NCI-H1694 treated with DMSO at 0.1 percent for 48 hours (cell line): ENCODE measurements at regions not wholly inside any gene's neighbourhood (a gene's known extent, or its start where the extent isn't known, plus 50 kb on each side); places are given as distances from the start of the nearest gene placed in this dataset.
"Not testable (repeated sequence)": the region's sequence is repeated elsewhere in the genome, so short reads cannot be mapped to it uniquely, and the experiment has no call there.

Experiments used
- DNase-seq: peaks from one replicate; lab custom pipeline; 2025; lab: John Stamatoyannopoulos, UW

- DNase-seq = peak; percentile 7
These were observed 888.4 kb downstream of the TRIB2 start for GRCh38 chr2:13604951-13605661.

DNA sequence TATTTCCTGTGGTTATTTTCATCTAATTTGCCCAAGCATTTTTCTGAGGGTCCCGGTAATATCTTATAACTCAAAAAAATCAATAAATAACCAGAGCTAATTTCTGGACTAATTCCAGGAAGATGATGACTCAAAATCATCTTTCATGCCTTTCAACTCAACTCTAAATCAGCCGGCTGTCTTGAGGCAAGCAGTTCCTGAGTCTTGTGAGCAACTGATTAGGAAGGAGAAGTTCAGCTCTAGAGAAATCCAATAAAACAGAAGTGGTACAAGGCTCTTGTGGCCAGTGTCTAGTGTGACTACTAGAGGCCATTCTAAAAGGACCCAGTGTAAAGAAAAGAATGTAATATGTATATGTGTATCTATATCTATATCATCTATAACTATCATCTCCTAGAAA, 890.4 kb downstream of the TRIB2 start:
- no peak for DNase-seq

GRCh38 chr2:13611939-13612338, 895.2 kb downstream of the TRIB2 start:
- no peak for DNase-seq

- DNase-seq = no peak
These were observed 899.3 kb downstream of the TRIB2 start for GRCh38 chr2:13616059-13616458.

DNA sequence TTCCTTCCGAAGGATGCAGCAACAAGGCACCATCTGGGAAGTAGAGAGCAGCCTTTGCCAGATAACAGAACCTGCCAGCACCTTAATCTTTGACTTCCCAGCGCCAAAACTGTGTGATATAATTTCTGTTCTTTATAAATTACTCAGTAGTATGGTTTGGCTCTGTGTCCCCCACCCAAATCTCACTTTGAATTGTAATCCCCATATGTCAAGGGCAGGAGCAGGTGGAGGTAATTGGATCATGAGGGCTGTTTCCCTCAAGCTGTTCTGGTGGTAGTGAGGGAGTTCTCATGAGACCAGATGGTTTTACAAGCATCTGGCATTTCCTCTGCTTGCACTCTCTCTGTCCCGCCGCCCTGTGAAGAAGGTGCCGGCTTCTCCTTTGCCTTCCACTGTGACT, 899.9 kb downstream of the TRIB2 start:
- DNase-seq = no peak

GRCh38 chr2:13628122-13628521, 911.4 kb downstream of the TRIB2 start:
- no peak for DNase-seq

DNA sequence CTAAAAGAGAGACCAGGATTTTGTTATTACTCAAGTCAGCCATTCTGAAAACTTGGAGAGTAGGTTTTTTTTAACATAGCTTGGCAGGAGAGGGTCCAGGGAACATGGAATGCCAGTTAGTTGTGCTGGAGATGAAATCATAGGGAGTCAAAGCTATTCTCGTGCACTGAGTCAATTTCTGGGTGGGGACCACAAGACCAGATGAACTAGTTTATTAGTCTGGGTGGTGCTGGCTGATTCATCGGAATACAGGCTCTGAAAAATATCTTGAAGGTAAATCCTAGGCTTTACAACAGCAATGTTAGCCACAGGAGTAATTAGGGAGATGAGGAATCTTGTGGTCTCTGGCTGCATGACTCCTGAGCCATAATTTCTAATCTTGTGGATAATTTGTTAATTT, 921.4 kb downstream of the TRIB2 start:
- DNase-seq = no peak

- DNase-seq = no peak
These were observed 933.2 kb downstream of the TRIB2 start for GRCh38 chr2:13649918-13650317.

- DNase-seq = no peak
These were observed 933.9 kb downstream of the TRIB2 start for GRCh38 chr2:13650586-13651180.

DNA sequence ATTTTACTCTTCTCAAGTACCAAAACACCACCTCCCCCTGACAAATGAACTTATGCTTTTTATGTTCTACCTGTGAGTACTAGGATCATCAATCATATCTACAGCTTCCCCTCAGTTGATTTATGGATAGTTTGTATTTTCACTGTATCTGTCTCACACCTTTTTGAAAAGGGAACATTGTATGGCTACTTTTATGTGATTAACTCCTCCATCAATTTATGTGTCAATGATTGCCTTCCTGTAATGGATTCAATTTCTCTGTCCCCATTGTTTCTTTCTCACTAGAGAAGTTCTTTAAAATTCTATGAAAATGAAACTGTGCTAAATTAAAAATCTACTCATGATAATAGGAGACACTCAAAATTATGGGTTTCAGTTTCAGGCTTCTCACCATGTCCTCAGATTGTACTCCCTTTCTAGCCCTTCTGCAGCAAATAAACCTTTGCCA, 935.0 kb downstream of the TRIB2 start:
- no peak for DNase-seq

- DNase-seq = no peak
These were observed 936.0 kb downstream of the TRIB2 start for GRCh38 chr2:13652531-13653313.

- no peak for DNase-seq
These were observed 937.7 kb downstream of the TRIB2 start for GRCh38 chr2:13654416-13654815.

GRCh38 chr2:13660231-13660630, 943.5 kb downstream of the TRIB2 start:
- no peak for DNase-seq

- DNase-seq = no peak
These were observed 945.3 kb downstream of the TRIB2 start for GRCh38 chr2:13662055-13662454.

- DNase-seq = no peak
These were observed 950.1 kb downstream of the TRIB2 start for GRCh38 chr2:13666582-13667414.

- no peak for DNase-seq
These were observed 950.6 kb downstream of the TRIB2 start for GRCh38 chr2:13667415-13667757.

GRCh38 chr2:13669607-13670006, 952.9 kb downstream of the TRIB2 start:
- no peak for DNase-seq

DNA sequence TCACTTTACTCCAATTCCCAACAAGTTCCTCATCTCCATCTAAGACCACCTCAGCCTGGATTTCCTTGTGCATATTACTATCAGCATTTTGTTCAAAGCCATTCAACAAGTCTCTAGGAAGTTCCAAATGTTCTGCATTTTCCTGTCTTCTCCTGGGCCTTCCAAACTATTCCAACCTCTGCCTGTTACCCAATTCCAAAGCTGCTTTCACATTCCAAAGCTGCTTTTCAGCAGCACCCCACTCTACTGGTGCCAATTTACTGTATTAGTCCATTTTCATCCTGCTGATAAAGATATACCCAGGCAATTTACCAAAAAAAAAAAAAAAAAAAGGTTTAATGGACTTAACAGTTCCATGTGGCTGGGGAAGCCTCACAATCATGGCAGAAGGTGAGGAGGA, 957.1 kb downstream of the TRIB2 start:
- not testable (repeated sequence) for DNase-seq

GRCh38 chr2:13676269-13676668, 956.2 kb upstream of the LRATD1 start:
- DNase-seq = no peak

DNA sequence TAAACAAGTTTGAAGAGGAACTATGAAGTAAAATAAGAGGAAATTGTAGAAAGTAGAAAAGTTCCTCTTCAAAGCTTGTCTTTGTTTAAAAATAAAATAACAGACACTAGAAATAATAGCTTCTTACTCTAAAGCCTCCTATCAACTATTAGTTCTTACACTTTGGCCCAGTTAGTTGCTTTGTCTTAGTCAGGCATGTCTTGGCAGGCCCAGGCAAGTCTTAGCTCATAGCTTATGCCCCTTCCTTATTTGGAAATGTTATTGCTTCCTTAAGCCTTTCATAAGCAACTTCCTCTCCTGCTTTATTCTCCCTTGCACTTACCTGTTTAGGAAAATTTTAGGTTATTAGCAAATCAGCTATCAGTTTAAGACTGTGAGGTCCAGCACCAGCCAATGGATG, 950.6 kb upstream of the LRATD1 start:
- no peak for DNase-seq

DNA sequence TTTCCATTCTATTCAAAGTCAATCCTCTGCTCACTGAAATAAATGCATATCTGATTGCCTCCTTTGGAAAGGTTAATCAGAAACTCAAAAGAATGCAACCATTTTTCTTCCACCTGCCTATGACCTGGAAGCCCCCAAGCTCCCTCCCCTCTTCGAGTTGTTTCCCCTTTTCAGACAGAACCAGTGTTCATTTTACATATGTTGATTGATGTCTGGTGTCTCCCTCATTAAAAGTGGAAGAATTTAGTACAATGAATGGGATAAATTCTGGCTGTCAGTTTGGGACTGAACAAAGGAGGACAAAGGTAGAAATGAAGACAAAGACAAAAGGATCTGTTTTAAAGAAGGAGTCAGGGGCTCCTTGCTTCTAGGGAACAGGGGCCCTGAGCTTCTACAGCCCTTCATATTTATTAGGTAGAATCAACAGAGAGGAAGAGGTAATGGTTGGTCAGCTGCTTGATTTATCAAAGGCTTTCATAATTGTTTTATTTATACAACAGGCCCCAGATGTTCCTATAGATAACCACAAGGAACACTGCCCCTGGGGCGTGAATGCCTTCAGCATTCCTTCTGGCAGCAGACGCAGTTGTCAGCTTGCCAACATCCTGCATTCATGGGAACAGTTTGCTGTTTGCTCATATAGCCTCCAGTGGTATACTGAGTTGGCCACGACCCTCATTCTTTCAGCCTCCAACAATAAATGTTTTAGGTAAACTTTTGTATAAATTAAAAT, 949.8 kb upstream of the LRATD1 start:
- no peak for DNase-seq

DNA sequence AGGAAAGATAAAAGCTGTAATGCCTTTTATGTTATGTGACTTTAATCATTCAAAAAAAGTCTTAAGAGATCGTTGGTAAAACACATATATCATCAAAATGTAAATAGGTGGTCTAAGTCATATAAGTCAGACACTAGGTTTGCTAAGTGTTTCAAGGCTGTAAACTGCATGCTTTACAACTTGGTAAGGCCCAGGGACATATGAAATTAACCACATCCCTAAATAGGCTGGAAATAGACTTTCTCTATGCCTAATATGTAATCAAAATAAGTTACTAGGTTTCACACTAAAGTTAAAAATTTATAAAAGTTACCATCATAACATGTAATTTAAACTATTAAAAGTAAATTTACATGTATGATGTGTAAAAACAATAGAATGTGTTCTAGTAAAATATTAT, 946.3 kb upstream of the LRATD1 start:
- DNase-seq = no peak
